GM12878 (cell line): ENCODE measurements at regions not wholly inside any gene's neighbourhood (a gene's known extent, or its start where the extent isn't known, plus 50 kb on each side); places are given as distances from the start of the nearest gene placed in this dataset.

Source experiments
- ATAC-seq: fragments of 200-7000 bp; cut with Tn5 transposase; 3 replicates; pipeline ENCODE4 v1.9.1; 2020; ENCODE audit warnings: mild to moderate bottlenecking, moderate library complexity
- BruUV-seq: library from RNA; stranded (reverse); fragments of 400-500 nt; replicated peaks from 2 replicates; lab custom pipeline; 2021; lab: Mats Ljungman, UMichigan
- CTCF ChIA-PET: fragments of 300-600 bp; sonication (Branson Sonifier 250); formaldehyde crosslinking; extraction: SDS; loops from one replicate; lab custom pipeline; 2021; ENCODE audit warnings: inconsistent platforms; lab: Yijun Ruan, JAX
- POLR2A ChIA-PET: fragments of 350-600 bp; formaldehyde crosslinking; extraction: SDS; loops from one replicate; lab custom pipeline; 2021; ENCODE audit warnings: inconsistent platforms; lab: Charles Lee
- RAD21 ChIA-PET: fragments of 300-600 bp; sonication (Branson Sonifier 250); formaldehyde crosslinking; loops from one replicate; lab custom pipeline; 2023; ENCODE audit warnings: antibody characterized with exemption; ENCODE audit not compliant: unreplicated experiment; lab: Charles Lee
- SMC1A ChIA-PET: fragments of 300-600 bp; sonication (Branson Sonifier 250); formaldehyde crosslinking; loops from one replicate; lab custom pipeline; 2023; ENCODE audit not compliant: unreplicated experiment, uncharacterized antibody; lab: Charles Lee
- DNase-seq: peaks from one replicate; pipeline ENCODE4 v3.0.0-alpha.2; 2011; ENCODE audit warnings: low read depth, low spot score
- FAIRE-seq: peaks from 3 replicates; lab custom pipeline; 2011; peaks lifted over from hg19 to GRCh38; lab: Jason Lieb, UNC
- H2AFZ ChIP-seq: 2 replicates; pipeline ENCODE4 v1.6.0; 2011; ENCODE audit warnings: low read depth, low read length, control low read depth; ENCODE audit not compliant: control insufficient read depth
- H3K27ac ChIP-seq: 2 replicates; pipeline ENCODE4 v1.5.1; 2011; ENCODE audit warnings: control low read depth; ENCODE audit not compliant: control insufficient read depth, insufficient read depth
- H3K27me3 ChIP-seq, 2 experiments: replicated peaks in 1 of 2; 2 replicates each; pipeline versions ENCODE4 v1.6.0 to v1.6.1; 2011; ENCODE audit warnings: low read length in 1 of 2; ENCODE audit not compliant: control insufficient read depth in 2 of 2, insufficient read depth in 2 of 2
- H3K36me3 ChIP-seq, 2 experiments: 2 replicates each; pipeline ENCODE4 v1.5.1; 2011; ENCODE audit warnings: low read length in 1 of 2; ENCODE audit not compliant: control insufficient read depth in 2 of 2, insufficient read depth in 2 of 2
- H3K4me1 ChIP-seq: 2 replicates; pipeline ENCODE4 v1.6.1; 2011; ENCODE audit warnings: mild to moderate bottlenecking, low read length, moderate library complexity, mixed read lengths; ENCODE audit not compliant: control insufficient read depth, insufficient read depth
- H3K4me2 ChIP-seq: 2 replicates; pipeline ENCODE4 v1.6.0; 2011; ENCODE audit warnings: control low read depth; ENCODE audit not compliant: control insufficient read depth, insufficient read depth
- H3K4me3 ChIP-seq: fragments of 200-600 bp; sonication (generic); 2 replicates; pipeline ENCODE4 v1.5.1; 2016
- H3K79me2 ChIP-seq: 2 replicates; pipeline ENCODE4 v1.6.0; 2011; ENCODE audit warnings: low read length; ENCODE audit not compliant: control insufficient read depth, insufficient read depth
- H3K9ac ChIP-seq: 2 replicates; pipeline ENCODE4 v1.8.0; 2011; ENCODE audit warnings: low read length, control low read depth, mixed read lengths; ENCODE audit not compliant: control insufficient read depth, insufficient read depth
- H3K9me3 ChIP-seq: replicated peaks from 3 replicates; pipeline ENCODE4 v1.5.1; 2011; ENCODE audit warnings: mild to moderate bottlenecking, low read length; ENCODE audit not compliant: control insufficient read depth, insufficient read depth
- H4K20me1 ChIP-seq: 2 replicates; pipeline ENCODE4 v1.6.0; 2011; ENCODE audit not compliant: control insufficient read depth, insufficient read depth
- BCLAF1 ChIP-seq: fragments of 450-650 bp; IDR thresholded peaks from 2 replicates; pipeline ENCODE4 v1.6.1; 2017; ENCODE audit warnings: antibody characterized with exemption, mild to moderate bottlenecking, moderate library complexity
- ETV6 ChIP-seq, 2 experiments: fragments of 450-650 bp in 1 of 2; IDR thresholded peaks in 1 of 2; conservative IDR thresholded peaks in 1 of 2; 2 replicates each; pipeline ENCODE4 v1.6.1; 2014; ENCODE audit warnings: antibody characterized with exemption in 1 of 2, borderline replicate concordance in 1 of 2, low read depth in 1 of 2, mild to moderate bottlenecking in 1 of 2, moderate library complexity in 1 of 2
- HDAC2 ChIP-seq: fragments of 200-600 bp; sonication (generic); IDR thresholded peaks from 2 replicates; pipeline ENCODE4 v1.6.1; 2017
- IRF5 ChIP-seq: fragments of 450-650 bp; IDR thresholded peaks from 2 replicates; pipeline ENCODE4 v1.6.1; 2017; ENCODE audit warnings: borderline replicate concordance
- MTA3 ChIP-seq: IDR thresholded peaks from 2 replicates; pipeline ENCODE4 v1.6.1; 2012; ENCODE audit warnings: low read length, inconsistent platforms, borderline replicate concordance
- NFYA ChIP-seq: IDR thresholded peaks from 2 replicates; pipeline ENCODE4 v1.6.1; 2011; ENCODE audit warnings: low read depth, mild to moderate bottlenecking, low read length, improper control_type of control experiment, borderline replicate concordance
- POU2F2 ChIP-seq: IDR thresholded peaks from 3 replicates; pipeline ENCODE4 v1.6.1; 2011; ENCODE audit warnings: low read depth, mild to moderate bottlenecking, low read length, borderline replicate concordance
- RAD21 ChIP-seq: IDR thresholded peaks from 2 replicates; pipeline ENCODE4 v1.6.1; 2011; ENCODE audit warnings: mild to moderate bottlenecking, low read depth, low read length, moderate library complexity; ENCODE audit not compliant: insufficient read depth
- RAD51 ChIP-seq: fragments of 450-650 bp; IDR thresholded peaks from 2 replicates; pipeline ENCODE4 v1.6.1; 2016; ENCODE audit warnings: moderate library complexity, mild to moderate bottlenecking, inconsistent platforms
- SIX5 ChIP-seq: IDR thresholded peaks from 2 replicates; pipeline ENCODE4 v1.6.1; 2011; ENCODE audit warnings: mild to moderate bottlenecking, low read depth, low read length, moderate library complexity; ENCODE audit not compliant: severe bottlenecking
- SREBF1 ChIP-seq: IDR thresholded peaks from 2 replicates; pipeline ENCODE4 v1.6.1; 2012; ENCODE audit warnings: mild to moderate bottlenecking, low read length
- STAT3 ChIP-seq: IDR thresholded peaks from 2 replicates; pipeline ENCODE4 v1.6.1; 2011; ENCODE audit warnings: low read depth, low read length, improper control_type of control experiment
- TCF3 ChIP-seq: IDR thresholded peaks from 2 replicates; pipeline ENCODE4 v1.6.1; 2012; ENCODE audit warnings: low read depth, mild to moderate bottlenecking, low read length, borderline replicate concordance; ENCODE audit not compliant: insufficient read depth
- ZNF217 ChIP-seq: fragments of 450-650 bp; IDR thresholded peaks from 2 replicates; pipeline ENCODE4 v1.6.1; 2017; ENCODE audit warnings: antibody characterized with exemption, mild to moderate bottlenecking
- ZNF274 ChIP-seq: IDR thresholded peaks from one replicate; pipeline ENCODE4 v1.8.0; 2011; ENCODE audit not compliant: insufficient read length, insufficient read depth
- ZSCAN29 ChIP-seq: fragments of 450-650 bp; IDR thresholded peaks from 2 replicates; pipeline ENCODE4 v1.6.1; 2017; ENCODE audit warnings: mild to moderate bottlenecking, moderate library complexity
- WGBS: methylation state at CpG from one replicate; pipeline ENCODE4 v1.1.6; 2016; ENCODE audit warnings: low lambda C conversion rate; ENCODE audit not compliant: insufficient replicate concordance, insufficient coverage; ENCODE audit errors: missing lambda C conversion rate; 5-methylcytosine and 5-hydroxymethylcytosine counted together
- in situ Hi-C: fragments of 300-500 bp; cut with MboI; formaldehyde crosslinking; loops from 9 replicates; pipeline ENCODE4 v1.14.3; 2018; ENCODE audit warnings: mixed read lengths
- intact Hi-C: fragments of 100-400 bp; cut with micrococcal nuclease; formaldehyde crosslinking; loops from one replicate; pipeline ENCODE4 v1.14.2; 2022; ENCODE audit not compliant: unreplicated experiment
- TF ChIP-seq, protein P1 (sequence below): IDR thresholded peaks from 2 replicates; pipeline ENCODE4 v1.6.1; 2012; ENCODE audit warnings: low read length, inconsistent platforms

GRCh38 chr21:20163167-20163566, 835.0 kb upstream of the NCAM2 start:
- in situ Hi-C loops, result loop anchor here (10.0 kb wide), 1 partner anchor 58 kb away; no protein-coding TSS in a partner anchor
- BruUV-seq, result no TSS peak
- DNase-seq, result no peak

More at GRCh38 chr21:20163167-20163566, 835.0 kb upstream of the NCAM2 start:
- no peaks in the 10 kb centered on the region for H3K9me3 ChIP-seq
- no peak overlapping the region for H2AFZ ChIP-seq
- no peak overlapping the region for H3K9ac ChIP-seq
- H4K20me1 ChIP-seq, result no peaks in the 10 kb centered on the region
- no peak for ATAC-seq
- no peaks in the 10 kb centered on the region for H3K36me3 ChIP-seq
- ChIA-PET SMC1A (no interaction called here), RAD21 (no interaction called here), CTCF (no interaction called here), POLR2A (no interaction called here)
- no peak overlapping the region for H3K4me2 ChIP-seq
- no peaks in the 10 kb centered on the region for H3K79me2 ChIP-seq
- no peak overlapping the region for H3K27ac ChIP-seq
- H3K4me1 ChIP-seq, result no peaks in the 10 kb centered on the region
- TF ChIP-seq ZNF274, result no peak
- no peak for TF ChIP-seq NFYA
- TF ChIP-seq IRF5, result no peak
- no peak for TF ChIP-seq POU2F2
- no peak for TF ChIP-seq ETV6 (conservative IDR thresholded peaks at IDR 0.05 in 1 of 2, IDR thresholded peaks at IDR 0.05 in 1 of 2; ENCODE audit: borderline replicate concordance in 1 of 2, low read depth in 1 of 2)
- no peak for TF ChIP-seq HDAC2
- no peak for TF ChIP-seq ZSCAN29
- TF ChIP-seq, protein P1, sequence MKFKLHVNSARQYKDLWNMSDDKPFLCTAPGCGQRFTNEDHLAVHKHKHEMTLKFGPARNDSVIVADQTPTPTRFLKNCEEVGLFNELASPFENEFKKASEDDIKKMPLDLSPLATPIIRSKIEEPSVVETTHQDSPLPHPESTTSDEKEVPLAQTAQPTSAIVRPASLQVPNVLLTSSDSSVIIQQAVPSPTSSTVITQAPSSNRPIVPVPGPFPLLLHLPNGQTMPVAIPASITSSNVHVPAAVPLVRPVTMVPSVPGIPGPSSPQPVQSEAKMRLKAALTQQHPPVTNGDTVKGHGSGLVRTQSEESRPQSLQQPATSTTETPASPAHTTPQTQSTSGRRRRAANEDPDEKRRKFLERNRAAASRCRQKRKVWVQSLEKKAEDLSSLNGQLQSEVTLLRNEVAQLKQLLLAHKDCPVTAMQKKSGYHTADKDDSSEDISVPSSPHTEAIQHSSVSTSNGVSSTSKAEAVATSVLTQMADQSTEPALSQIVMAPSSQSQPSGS, result no peak
- no peak for TF ChIP-seq STAT3
- no peak for TF ChIP-seq ZNF217
- no peak for TF ChIP-seq RAD21
- no peak for TF ChIP-seq RAD51
- TF ChIP-seq BCLAF1, result no peak
- no peak for TF ChIP-seq SREBF1
- TF ChIP-seq TCF3, result no peak
- TF ChIP-seq SIX5, result no peak
- TF ChIP-seq MTA3, result no peak
- no peak overlapping the region for H3K4me3 ChIP-seq
- H3K27me3 ChIP-seq, result no peaks in the 10 kb centered on the region
- intact Hi-C loops, result no loop called here
- FAIRE-seq, result no peak
- 0% methylated on average over 4 of the region's 4 CpGs for WGBS
